Large intestine (tissue), 3 donors: ENCODE measurements at regions not wholly inside any gene's neighbourhood (a gene's known extent, or its start where the extent isn't known, plus 50 kb on each side); places are given as distances from the start of the nearest gene placed in this dataset.
"Not testable (repeated sequence)": the region's sequence is repeated elsewhere in the genome, so short reads cannot be mapped to it uniquely, and the experiment has no call there.

Source experiments
- DNase-seq, 2 donors: peaks; one replicate each; pipeline versions ENCODE4 v3.0.0 to v3.0.0-alpha.2; 2013
- H3K27ac ChIP-seq: one replicate; pipeline ENCODE4 v1.5.1; 2013; ENCODE audit warnings: low read length
- H3K27me3 ChIP-seq: 2 replicates; pipeline ENCODE4 v1.6.1; 2013; ENCODE audit warnings: low read length; ENCODE audit not compliant: control insufficient read depth, insufficient read depth
- H3K36me3 ChIP-seq: 2 replicates; pipeline ENCODE4 v1.6.1; 2013; ENCODE audit warnings: low read length; ENCODE audit not compliant: control insufficient read depth, insufficient read depth
- H3K4me1 ChIP-seq: one replicate; pipeline ENCODE4 v1.6.1; 2013; ENCODE audit warnings: low read length; ENCODE audit not compliant: control insufficient read depth, insufficient read depth
- H3K4me3 ChIP-seq: one replicate; pipeline ENCODE4 v1.5.1; 2013; ENCODE audit warnings: low read length
- H3K9me3 ChIP-seq: one replicate; pipeline ENCODE4 v1.6.1; 2013; ENCODE audit warnings: mild to moderate bottlenecking, low read depth, low read length, moderate library complexity; ENCODE audit not compliant: control insufficient read depth
- WGBS: methylation state at CpG from one replicate; pipeline ENCODE4 v1.1.5; 2013; ENCODE audit warnings: low lambda C conversion rate; ENCODE audit not compliant: insufficient coverage; 5-methylcytosine and 5-hydroxymethylcytosine counted together

DNA sequence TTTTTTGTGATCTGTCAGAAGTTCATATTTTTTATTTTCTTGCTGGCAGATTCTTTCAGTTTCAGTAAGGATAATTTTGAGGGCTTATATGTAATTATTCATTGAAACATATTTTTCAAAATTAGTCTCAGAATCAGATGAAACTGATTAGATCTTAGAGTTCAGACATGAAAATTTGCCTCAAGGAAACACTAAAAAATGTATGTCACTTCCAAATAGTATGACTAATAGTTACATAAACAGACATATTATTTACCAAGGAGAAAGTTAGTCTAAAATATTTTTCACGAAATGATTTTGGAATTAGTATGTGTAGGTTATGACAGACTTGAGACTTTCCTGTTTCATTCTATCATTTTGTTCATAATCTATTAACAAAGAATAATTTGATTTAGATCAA lies 628.6 kb downstream of the CCDC85A start:
- WGBS: no CpG with 5 or more reads among the region's 1 CpG

GRCh38 chr2:56813490-56813889 lies 629.7 kb downstream of the CCDC85A start:
- Histone ChIP-seq H3K9me3 (no peaks in the 10 kb centered on the region), H3K4me3 (no peak overlapping the region), H3K36me3 (no peaks in the 10 kb centered on the region), H3K27ac (no peak overlapping the region), H3K4me1 (no peaks in the 10 kb centered on the region), H3K27me3 (no peaks in the 10 kb centered on the region)
- DNase-seq: no peak
- 89% methylated on average over 1 of the region's 2 CpGs for WGBS

More for the DNA sequence above, 628.6 kb downstream of the CCDC85A start:
- Histone ChIP-seq H3K9me3 (no peaks in the 10 kb centered on the region), H3K27me3 (no peaks in the 10 kb centered on the region), H3K4me1 (no peaks in the 10 kb centered on the region), H3K27ac (no peak overlapping the region), H3K4me3 (no peak overlapping the region), H3K36me3 (no peaks in the 10 kb centered on the region)
- DNase-seq: no peak

DNA sequence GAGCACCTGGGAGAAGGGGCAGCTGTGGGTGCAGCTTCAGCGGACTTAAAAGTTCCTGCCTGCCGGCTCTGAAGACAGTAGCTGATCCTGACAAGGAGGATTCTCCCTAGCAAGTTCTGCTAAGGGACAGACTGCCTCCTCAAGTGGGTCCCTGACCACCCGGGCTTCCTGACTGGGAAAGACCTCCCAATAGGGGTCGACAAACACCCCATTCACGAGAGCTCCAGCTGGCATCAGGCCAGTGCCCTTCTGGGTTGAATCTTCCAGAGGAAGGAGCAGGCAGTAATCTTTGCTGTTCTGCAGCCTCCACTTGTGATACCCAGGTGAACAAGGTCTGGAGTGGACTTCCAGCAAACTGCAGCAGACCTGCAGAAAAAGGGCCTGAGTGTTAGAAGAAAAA lies 632.9 kb downstream of the CCDC85A start:
- WGBS: no CpG with 5 or more reads among the region's 5 CpGs
- Histone ChIP-seq H3K27ac (no peak overlapping the region), H3K36me3 (no peaks in the 10 kb centered on the region), H3K27me3 (no peaks in the 10 kb centered on the region), H3K4me3 (no peak overlapping the region), H3K9me3 (peaks cover 3% of the 10 kb centered on the region), H3K4me1 (no peaks in the 10 kb centered on the region)
- no peak for DNase-seq

DNA sequence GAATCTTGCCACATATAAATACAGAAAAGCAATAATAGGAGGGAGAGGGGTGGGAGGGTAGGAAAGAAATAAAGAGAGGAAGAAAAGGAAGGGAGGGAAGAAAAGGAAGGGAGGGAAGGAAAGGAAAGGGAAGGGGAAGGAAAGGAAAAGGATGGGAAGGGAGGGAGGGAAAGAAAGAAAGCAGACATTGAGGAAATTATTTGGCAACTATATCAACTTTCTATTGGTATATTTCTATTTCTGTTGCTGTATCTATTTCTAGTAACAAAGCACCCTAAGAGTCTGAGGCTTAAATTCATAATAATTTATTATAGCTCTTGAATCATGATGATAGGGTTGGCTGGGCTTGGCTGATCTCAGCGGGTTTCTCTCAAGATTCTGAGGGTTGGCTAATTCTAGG lies 648.0 kb downstream of the CCDC85A start:
- H3K9me3 ChIP-seq: no peaks in the 10 kb centered on the region
- H3K4me3 ChIP-seq: no peak overlapping the region
- DNase-seq: no peak
- H3K4me1 ChIP-seq: no peaks in the 10 kb centered on the region
- no peak overlapping the region for H3K27ac ChIP-seq
- H3K36me3 ChIP-seq: no peaks in the 10 kb centered on the region
- H3K27me3 ChIP-seq: no peaks in the 10 kb centered on the region
- WGBS: no CpG with 5 or more reads among the region's 1 CpG

- no peaks in the 10 kb centered on the region for H3K9me3 ChIP-seq
- no peak overlapping the region for H3K4me3 ChIP-seq
- no peaks in the 10 kb centered on the region for H3K36me3 ChIP-seq
- H3K4me1 ChIP-seq: no peaks in the 10 kb centered on the region
- WGBS: no CpG with 5 or more reads among the region's 5 CpGs
- no peak for DNase-seq
- H3K27ac ChIP-seq: no peak overlapping the region
- H3K27me3 ChIP-seq: no peaks in the 10 kb centered on the region
These were observed 650.9 kb downstream of the CCDC85A start for GRCh38 chr2:56834686-56835085.

DNA sequence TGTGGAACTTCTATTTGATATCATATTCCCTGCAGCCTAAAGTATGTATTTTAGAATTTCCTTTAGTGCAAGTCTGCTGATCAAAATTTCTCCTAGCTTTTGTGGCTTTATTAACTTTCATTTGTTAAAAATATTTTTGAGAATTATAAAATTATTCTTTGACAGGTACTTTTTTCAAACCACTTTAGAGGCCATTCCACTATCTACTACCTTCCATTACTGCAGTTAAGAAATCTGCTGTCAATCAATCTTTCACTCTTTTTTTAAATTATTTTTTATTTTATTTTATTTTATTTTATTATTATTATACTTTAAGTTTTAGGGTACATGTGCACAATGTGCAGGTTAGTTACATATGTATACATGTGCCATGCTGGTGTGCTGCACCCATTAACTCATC lies 656.2 kb downstream of the CCDC85A start:
- not testable (repeated sequence) for H3K9me3 ChIP-seq, H3K27me3 ChIP-seq

GRCh38 chr2:56860991-56861390 lies 677.2 kb downstream of the CCDC85A start:
- no peaks in the 10 kb centered on the region for H3K4me1 ChIP-seq
- no peak for DNase-seq
- H3K27me3 ChIP-seq: no peaks in the 10 kb centered on the region
- no peak overlapping the region for H3K27ac ChIP-seq
- no peak overlapping the region for H3K4me3 ChIP-seq
- no peaks in the 10 kb centered on the region for H3K36me3 ChIP-seq
- H3K9me3 ChIP-seq: no peaks in the 10 kb centered on the region

More for the DNA sequence above, 656.2 kb downstream of the CCDC85A start:
- H3K36me3 ChIP-seq, H3K27ac ChIP-seq, H3K4me1 ChIP-seq, H3K4me3 ChIP-seq, DNase-seq: not testable (repeated sequence)

DNA sequence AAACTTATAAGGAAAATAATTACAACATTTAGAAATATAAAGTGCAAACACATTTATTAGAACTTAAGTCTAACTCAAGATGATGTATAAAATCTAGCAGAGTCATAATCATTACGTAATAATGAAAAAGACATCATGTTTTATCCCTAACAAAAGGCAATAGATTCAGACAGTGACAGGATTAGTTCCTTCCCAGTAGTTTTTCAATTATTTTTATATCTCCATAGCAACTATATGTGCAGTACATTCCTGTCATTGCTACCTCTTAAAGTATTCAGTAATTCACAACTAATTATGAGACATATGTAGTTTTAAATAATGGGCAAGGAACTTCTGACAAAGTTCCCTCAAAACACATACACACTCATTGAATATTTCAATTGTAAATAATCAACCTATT lies 687.9 kb downstream of the CCDC85A start:
- no CpG with 5 or more reads among the region's 1 CpG for WGBS

DNA sequence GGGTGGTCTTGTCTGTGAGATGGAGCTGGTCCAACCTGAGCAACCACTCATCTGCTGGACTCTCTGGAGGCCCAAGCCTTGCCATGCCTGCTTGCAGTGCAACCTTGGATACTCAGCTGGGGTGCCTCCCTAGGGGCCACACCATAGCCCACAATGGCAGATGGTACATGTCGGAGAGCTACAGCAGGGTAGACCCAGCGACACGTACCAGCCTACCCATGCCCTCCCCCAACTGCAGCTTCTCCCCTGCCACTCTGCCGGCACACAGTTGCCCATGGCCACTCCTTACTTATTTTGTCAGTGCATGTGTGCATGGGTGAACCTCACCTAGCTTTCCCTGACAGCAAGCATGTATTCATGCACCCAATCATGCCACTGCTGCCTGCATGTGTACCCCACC lies 690.9 kb downstream of the CCDC85A start:
- Histone ChIP-seq H3K27me3 (no peaks in the 10 kb centered on the region), H3K27ac (no peak overlapping the region), H3K36me3 (no peaks in the 10 kb centered on the region), H3K4me1 (no peaks in the 10 kb centered on the region), H3K9me3 (no peaks in the 10 kb centered on the region), H3K4me3 (no peak overlapping the region)
- WGBS: no CpG with 5 or more reads among the region's 4 CpGs
- peak in 1 of 2 donors; percentile 2 for DNase-seq

More for the DNA sequence above, 687.9 kb downstream of the CCDC85A start:
- Histone ChIP-seq H3K36me3 (no peaks in the 10 kb centered on the region), H3K27me3 (no peaks in the 10 kb centered on the region), H3K27ac (no peak overlapping the region), H3K9me3 (no peaks in the 10 kb centered on the region), H3K4me3 (no peak overlapping the region), H3K4me1 (no peaks in the 10 kb centered on the region)
- DNase-seq: no peak

- H3K36me3 ChIP-seq: no peaks in the 10 kb centered on the region
- no peak for DNase-seq
- H3K4me3 ChIP-seq: no peak overlapping the region
- H3K27me3 ChIP-seq: no peaks in the 10 kb centered on the region
- WGBS: no CpG with 5 or more reads among the region's 2 CpGs
- H3K27ac ChIP-seq: no peak overlapping the region
- no peaks in the 10 kb centered on the region for H3K9me3 ChIP-seq
- H3K4me1 ChIP-seq: no peaks in the 10 kb centered on the region
These were observed 705.9 kb downstream of the CCDC85A start for GRCh38 chr2:56889738-56890137.

DNA sequence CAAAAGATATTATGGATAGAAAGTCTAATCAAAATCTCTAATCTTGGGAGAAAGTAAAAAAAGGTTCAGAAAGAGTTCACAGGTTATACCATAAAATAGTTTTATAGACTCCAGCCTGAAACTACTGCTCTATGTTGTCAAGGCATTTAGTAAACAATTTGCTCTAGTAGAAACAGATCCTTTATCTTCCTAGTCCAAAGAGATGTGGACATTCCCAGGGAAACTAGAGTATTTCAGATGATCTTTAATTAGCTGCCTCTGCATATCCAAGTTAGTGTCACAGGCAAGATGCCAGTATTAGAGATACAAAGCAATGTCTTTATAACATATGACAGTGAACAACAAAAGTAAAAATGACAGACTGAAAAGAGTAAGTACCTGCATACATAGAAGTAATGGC lies 708.6 kb downstream of the CCDC85A start:
- H3K9me3 ChIP-seq: no peaks in the 10 kb centered on the region
- no peak overlapping the region for H3K27ac ChIP-seq
- DNase-seq: no peak
- no peaks in the 10 kb centered on the region for H3K27me3 ChIP-seq
- no peak overlapping the region for H3K4me3 ChIP-seq
- H3K4me1 ChIP-seq: no peaks in the 10 kb centered on the region
- no peaks in the 10 kb centered on the region for H3K36me3 ChIP-seq
